Progenitor cell of endocrine pancreas (in vitro differentiated cells): ENCODE measurements at regions not wholly inside any gene's neighbourhood (a gene's known extent, or its start where the extent isn't known, plus 50 kb on each side); places are given as distances from the start of the nearest gene placed in this dataset.

Experiments
- DNase-seq: peaks from one replicate; pipeline ENCODE4 v3.0.0; 2021; ENCODE audit warnings: low spot score; ENCODE audit not compliant: unreplicated experiment
- H3K27ac Mint-ChIP-seq: 2 replicates; pipeline ENCODE4 v1.8.0; 2021; ENCODE audit warnings: mild to moderate bottlenecking, moderate library complexity, mixed read lengths
- H3K27me3 Mint-ChIP-seq: 2 replicates; pipeline ENCODE4 v1.8.0; 2021; ENCODE audit warnings: mixed read lengths
- H3K36me3 Mint-ChIP-seq: 2 replicates; pipeline ENCODE4 v1.8.0; 2022; ENCODE audit warnings: mixed read lengths; ENCODE audit not compliant: insufficient read depth
- H3K4me1 Mint-ChIP-seq: 2 replicates; pipeline ENCODE4 v1.8.0; 2021; ENCODE audit warnings: low read depth, mixed read lengths
- H3K4me3 Mint-ChIP-seq: 2 replicates; pipeline ENCODE4 v1.8.0; 2021; ENCODE audit warnings: low read depth, mild to moderate bottlenecking, moderate library complexity, mixed read lengths
- H3K9me3 Mint-ChIP-seq: 2 replicates; pipeline ENCODE4 v1.8.0; 2021; ENCODE audit warnings: low read depth, mixed read lengths
- CTCF ChIP-seq: fragments of 200-600 bp; sonication (generic); IDR thresholded peaks from one replicate; pipeline ENCODE4 v1.5.0; 2021; ENCODE audit warnings: antibody characterized with exemption, mild to moderate bottlenecking; ENCODE audit not compliant: unreplicated experiment

DNA sequence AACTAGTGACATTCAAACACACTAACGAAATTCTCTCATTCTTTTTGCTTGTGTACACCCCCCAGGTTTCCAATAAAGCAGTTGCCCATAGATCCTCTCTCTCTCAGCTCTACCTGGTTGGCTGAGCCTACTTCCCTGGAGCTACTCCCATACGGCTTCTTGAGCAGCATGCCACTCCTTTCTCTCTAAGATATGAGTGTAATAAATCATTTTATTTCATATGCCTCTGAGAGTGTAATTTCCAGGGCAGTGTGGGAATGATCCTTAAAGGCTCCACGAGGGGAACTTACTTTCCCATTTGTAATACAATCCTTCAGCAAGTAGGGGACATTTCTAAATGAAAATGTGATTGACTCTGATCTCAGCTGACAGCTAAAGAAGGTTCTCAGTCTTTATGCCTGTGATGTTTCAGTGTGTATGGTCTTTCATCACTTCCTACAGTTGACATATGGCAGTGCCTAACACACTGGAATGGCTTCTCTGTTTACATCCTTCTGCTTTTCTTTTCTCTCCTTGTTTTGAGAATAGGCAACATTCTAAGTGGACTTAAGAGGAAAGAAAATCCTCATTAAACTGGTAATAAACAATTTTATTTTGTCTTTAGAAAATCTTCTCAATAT, 1194.3 kb upstream of the CDH8 start:
- Mint-ChIP-seq H3K27me3 (peaks cover 18% of the 10 kb centered on the region), H3K36me3 (peaks cover 2% of the 10 kb centered on the region), H3K4me1 (peaks cover 6% of the 10 kb centered on the region), H3K4me3 (no peak overlapping the region), H3K27ac (no peak overlapping the region), H3K9me3 (peaks cover 16% of the 10 kb centered on the region)
- TF ChIP-seq CTCF, result no peak
- DNase-seq, result no peak

DNA sequence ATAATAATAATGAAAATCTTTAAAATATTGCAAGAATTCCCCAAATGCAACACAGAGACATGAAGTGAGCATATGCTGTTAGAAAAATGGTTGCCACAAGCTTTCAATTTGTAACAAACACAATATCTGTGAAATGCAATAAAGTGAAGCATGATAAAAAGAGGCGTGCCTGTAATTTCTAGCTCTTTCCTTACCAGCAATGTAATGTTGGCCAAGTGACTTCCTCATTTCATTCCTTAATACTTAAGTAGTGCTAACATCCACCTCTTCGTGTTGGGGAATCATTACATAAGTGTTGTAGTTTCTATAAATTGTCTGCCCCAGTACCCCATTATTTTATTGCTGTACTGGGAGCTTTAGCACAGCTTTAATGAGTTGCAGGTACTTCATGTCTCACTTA, 1192.0 kb upstream of the CDH8 start:
- TF ChIP-seq CTCF, result no peak
- Mint-ChIP-seq H3K4me1 (peaks cover 6% of the 10 kb centered on the region), H3K27me3 (peaks cover 35% of the 10 kb centered on the region), H3K27ac (no peak overlapping the region), H3K9me3 (peaks cover 6% of the 10 kb centered on the region), H3K4me3 (no peak overlapping the region), H3K36me3 (peaks cover 2% of the 10 kb centered on the region)
- DNase-seq, result no peak

DNA sequence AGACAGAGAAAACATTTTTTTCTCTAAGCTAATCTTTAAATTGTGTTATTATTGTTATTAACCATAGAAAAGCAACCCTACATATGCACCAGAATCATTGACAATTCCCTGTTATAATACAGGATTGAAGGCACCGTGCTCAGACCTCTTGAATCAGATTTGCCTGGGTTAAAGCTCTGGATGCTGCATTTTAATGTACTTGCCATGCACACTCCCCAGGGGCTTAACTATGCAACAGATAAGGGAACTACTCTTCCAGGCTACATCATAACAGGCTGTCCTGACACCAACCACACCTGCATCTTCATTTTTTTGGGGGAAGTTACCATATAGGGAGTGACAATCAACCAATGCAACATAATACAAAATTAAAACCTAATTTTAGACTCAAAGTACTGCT, 1187.6 kb upstream of the CDH8 start:
- H3K27ac Mint-ChIP-seq, result no peak overlapping the region
- no peaks in the 10 kb centered on the region for H3K9me3 Mint-ChIP-seq
- TF ChIP-seq CTCF, result no peak
- no peaks in the 10 kb centered on the region for H3K36me3 Mint-ChIP-seq
- DNase-seq, result no peak
- peaks cover 9% of the 10 kb centered on the region for H3K4me1 Mint-ChIP-seq
- H3K27me3 Mint-ChIP-seq, result peaks cover 61% of the 10 kb centered on the region
- no peak overlapping the region for H3K4me3 Mint-ChIP-seq

- TF ChIP-seq CTCF, result no peak
- Mint-ChIP-seq H3K9me3 (no peaks in the 10 kb centered on the region), H3K4me3 (no peak overlapping the region), H3K36me3 (no peaks in the 10 kb centered on the region), H3K4me1 (peaks cover 15% of the 10 kb centered on the region), H3K27me3 (peaks cover 70% of the 10 kb centered on the region), H3K27ac (no peak overlapping the region)
- no peak for DNase-seq
These were observed 1180.6 kb upstream of the CDH8 start for GRCh38 chr16:63216696-63217423.

DNA sequence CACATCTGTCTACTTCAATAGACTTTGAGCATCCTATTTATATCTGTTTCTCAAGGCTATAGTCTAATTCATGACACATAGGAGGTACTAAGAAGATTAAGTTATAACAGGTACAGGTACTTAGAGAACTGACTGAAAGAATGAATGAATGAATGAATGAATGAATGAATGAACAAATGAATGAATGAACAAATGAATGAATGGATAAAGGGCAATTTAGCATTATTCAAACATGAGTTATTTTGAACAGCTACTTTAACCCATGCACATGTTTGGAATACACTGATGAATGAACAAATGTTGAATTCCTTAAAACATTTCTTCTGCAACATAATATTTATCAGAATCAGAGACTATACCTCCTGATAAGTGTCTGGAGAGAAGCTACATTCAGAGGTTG, 1165.6 kb upstream of the CDH8 start:
- Mint-ChIP-seq H3K27ac (no peak overlapping the region), H3K9me3 (no peaks in the 10 kb centered on the region), H3K36me3 (no peaks in the 10 kb centered on the region), H3K27me3 (peaks cover 14% of the 10 kb centered on the region), H3K4me1 (no peaks in the 10 kb centered on the region), H3K4me3 (no peak overlapping the region)
- TF ChIP-seq CTCF, result no peak
- no peak for DNase-seq
